ENCODE measurements at regions not wholly inside any gene's neighbourhood (a gene's known extent, or its start where the extent isn't known, plus 50 kb on each side); places are given as distances from the start of the nearest gene placed in this dataset.
"Not testable (repeated sequence)": the region's sequence is repeated elsewhere in the genome, so short reads cannot be mapped to it uniquely, and the experiment has no call there.

DNA sequence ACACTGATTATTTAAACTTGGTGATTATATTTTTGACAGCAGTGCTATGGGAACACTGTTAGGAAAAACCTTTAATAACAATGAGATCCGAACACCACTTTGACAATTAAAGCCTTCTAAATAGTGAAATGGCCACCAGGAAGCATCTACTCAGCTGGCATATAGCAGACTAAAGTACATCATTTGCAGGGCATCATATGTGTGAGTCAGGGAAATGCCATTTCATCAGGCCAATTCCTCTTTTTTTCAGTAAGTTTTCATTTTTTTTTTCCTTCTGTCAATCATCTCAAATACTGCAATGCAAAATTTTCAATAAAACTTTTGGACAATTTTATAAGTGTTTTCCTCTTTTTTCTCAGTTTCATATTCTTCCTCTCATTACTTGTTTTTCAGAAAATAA, 521.4 kb upstream of the SEMA3D start:
- DNase-seq = no peak

- no peak for DNase-seq
Measured at GRCh38 chr7:85705076-85705475, 518.2 kb upstream of the SEMA3D start.

GRCh38 chr7:85703251-85704010, 516.6 kb upstream of the SEMA3D start:
- no peak for DNase-seq

- DNase-seq = no peak
Measured at GRCh38 chr7:85702348-85702747, 515.5 kb upstream of the SEMA3D start.

DNA sequence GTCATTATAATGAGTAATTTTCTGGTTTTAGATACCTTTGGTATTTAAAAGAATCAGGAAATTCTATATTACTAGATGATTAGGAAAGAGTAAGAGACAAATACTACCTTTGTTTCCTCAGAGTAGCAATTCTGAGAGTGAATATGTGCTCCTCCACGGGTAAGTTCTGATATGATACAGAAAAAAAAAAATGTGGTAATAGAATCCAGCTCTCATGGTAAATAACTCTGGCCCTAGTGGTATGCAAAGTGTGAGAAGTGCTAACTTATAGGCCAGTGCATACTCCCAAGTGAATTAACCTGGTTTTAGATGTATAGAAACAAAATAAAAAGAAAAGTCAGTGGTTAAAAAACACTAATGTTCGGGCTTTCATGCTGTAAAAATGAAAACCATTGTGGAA, 512.6 kb upstream of the SEMA3D start:
- DNase-seq = no peak

GRCh38 chr7:85695533-85695932, 508.7 kb upstream of the SEMA3D start:
- DNase-seq = no peak

- DNase-seq = no peak
Measured at GRCh38 chr7:85695041-85695440, 508.2 kb upstream of the SEMA3D start.

GRCh38 chr7:85693326-85693725, 506.5 kb upstream of the SEMA3D start:
- no peak for DNase-seq

DNA sequence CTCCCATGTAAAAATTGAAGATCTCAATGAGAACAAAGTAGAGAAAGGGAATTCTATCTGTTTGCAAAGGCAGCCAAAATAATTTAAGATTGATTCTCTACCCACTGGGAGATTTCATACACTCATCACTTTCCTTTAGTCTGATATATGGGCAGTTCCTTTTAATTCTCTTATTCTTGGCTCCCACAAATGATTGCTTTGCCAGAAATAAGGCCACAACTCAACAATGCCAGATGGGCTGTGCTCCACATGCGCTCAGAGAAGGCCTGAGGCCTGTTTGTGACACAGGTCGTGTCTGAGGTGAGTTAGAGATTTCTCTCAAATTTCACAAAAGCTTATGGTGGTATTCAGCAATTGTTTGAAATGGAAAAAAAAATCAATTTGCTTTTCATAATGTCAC, 501.9 kb upstream of the SEMA3D start:
- DNase-seq = no peak

- no peak for DNase-seq
Measured at GRCh38 chr7:85686401-85687181, 499.7 kb upstream of the SEMA3D start.

GRCh38 chr7:85685901-85686300, 499.0 kb upstream of the SEMA3D start:
- DNase-seq = no peak

DNA sequence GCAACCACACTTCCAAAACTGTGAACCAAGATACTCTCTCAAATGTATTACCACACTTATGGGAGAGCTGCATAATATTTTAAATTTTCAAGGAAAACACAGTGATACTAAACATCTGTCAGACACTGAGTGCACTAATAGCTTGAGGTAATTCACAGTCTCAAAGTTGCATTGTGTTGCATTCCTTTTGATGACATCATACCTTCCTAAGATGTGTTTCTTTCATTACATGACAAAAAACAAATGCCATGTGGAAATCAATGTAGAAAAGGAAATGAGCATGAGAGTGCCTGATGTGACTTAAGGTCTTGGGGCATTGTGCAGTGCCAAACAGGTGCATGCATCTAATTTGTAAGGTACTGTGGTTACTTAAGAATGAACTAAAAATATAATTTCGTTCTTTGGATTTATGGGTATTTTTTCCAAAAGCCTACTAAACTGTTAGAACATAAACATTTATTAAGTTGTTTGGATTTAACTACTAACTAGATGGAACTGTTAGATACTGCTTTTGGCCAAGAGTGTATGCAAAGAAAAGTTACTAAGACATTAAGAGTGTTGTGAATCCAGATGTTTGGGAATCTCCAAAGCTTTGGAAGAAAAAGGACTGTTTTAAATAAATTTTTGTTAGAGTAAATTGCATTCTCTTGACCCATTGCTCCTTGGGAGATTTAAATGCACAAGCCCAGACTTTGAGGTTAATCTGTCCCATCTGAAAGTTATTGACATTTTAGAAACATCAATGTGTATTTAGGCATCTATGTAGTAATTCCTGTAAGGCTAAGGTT, 496.2 kb upstream of the SEMA3D start:
- no peak for DNase-seq

- no peak for DNase-seq
Measured at GRCh38 chr7:85681241-85681640, 494.4 kb upstream of the SEMA3D start.

- DNase-seq = not testable (repeated sequence)
Measured at GRCh38 chr7:85675093-85675492, 488.2 kb upstream of the SEMA3D start.

DNA sequence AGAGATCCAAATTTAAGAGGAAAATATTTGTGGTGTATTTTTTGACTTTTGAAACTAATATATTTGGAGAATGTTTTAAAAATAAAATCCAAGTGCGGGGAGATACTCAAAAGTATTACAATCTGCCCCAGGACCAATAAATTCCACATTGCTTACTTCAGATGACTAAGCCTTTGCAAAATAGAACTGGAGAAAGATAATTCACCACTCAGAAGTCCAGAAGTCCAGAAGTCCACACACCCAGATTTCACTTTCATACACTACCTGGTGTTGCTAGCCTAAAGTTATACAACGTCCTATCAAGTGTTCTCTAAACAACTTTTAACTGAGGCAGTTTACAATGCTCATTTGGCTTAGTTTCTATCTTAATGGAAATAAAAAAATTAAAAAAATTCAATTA, 487.0 kb upstream of the SEMA3D start:
- DNase-seq = no peak

GRCh38 chr7:85669225-85669624, 482.4 kb upstream of the SEMA3D start:
- DNase-seq = no peak

- no peak for DNase-seq
Measured at GRCh38 chr7:85664341-85664740, 477.5 kb upstream of the SEMA3D start.

GRCh38 chr7:85659364-85659763, 472.5 kb upstream of the SEMA3D start:
- DNase-seq = no peak

- DNase-seq = no peak
Measured at GRCh38 chr7:85655252-85655651, 468.4 kb upstream of the SEMA3D start.

DNA sequence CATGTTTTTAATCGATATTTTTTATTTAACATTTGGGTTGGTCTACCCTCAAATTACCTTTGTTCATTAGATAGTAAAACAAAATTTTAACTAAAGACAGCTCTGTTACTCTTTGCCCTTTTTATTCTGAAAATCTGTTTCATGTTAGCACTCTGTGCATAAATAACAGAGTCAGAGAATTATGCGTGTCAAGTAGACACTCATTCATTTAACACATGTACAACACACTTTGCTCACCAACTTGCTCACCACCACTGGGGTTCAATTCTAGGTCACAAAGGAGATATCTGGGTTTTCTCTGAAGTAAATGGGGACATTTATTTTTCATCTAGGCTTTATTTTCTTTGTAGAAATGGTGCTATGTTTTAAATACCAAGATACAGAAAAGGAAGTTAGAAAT, 457.4 kb upstream of the SEMA3D start:
- DNase-seq = no peak

DNA sequence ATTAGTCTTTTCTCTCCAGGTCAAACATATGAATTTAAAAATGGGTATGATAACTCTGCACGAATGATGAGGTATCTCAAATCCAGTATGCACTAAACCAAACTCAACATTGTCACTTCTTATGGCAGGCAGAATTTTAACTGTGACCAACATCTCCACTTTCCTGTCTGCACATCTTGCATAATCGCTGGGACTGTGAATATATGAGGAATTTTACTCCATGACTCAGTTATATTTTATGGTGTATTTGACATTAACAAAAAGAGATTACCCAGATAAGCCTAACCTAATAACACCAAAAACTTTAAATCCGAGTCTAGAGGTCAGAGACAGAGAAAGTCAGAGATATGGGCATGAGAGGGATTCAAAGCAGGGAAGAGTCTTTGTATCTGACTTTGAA, 454.5 kb upstream of the SEMA3D start:
- DNase-seq = no peak

DNA sequence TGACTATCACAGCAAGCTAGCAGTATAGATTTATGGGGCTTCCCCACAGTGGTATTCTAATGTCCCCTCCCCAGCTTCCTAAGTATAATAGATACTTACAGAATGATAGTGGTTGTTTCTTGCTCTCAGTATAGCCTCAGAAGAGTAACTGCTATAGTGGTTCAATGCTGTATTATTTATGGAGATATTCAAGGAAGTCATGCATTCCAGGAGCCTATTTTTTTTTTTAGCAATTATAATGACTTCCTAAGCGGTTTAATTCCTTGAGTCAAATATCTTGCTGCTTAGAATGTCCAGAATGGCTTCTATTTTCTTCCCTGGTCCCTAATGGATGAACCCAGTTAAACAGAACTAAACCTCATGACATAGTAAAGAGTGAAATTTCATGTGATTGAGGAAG, 451.5 kb upstream of the SEMA3D start:
- no peak for DNase-seq

DNA sequence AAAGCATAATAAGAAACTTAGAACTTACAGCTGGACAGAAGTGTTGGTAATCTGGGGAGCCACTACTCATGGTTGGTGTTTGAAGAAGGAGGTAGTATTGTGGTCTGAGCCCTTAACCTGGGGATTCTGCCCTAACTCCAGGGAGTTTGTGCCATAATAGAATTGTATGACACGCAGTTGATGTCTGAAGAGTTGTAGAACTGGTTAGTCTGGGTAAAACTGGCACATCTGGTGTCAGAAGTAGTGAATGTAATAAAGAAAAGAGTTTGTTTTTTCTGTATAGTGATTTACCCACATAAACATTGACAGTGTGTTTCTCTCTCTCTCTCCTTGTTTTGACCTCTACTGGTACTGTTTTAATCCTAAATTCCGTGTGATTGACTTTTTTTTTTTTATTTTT, 448.1 kb upstream of the SEMA3D start:
- DNase-seq = no peak

Data from activated CD8-positive, alpha-beta memory T cell treated with anti-CD3 and anti-CD28 coated beads, Interleukin-2, amount 50 U/mL, for 48 hours (primary cell).